Head of caudate nucleus (tissue), 42 donors: ENCODE measurements at regions not wholly inside any gene's neighbourhood (a gene's known extent, or its start where the extent isn't known, plus 50 kb on each side); places are given as distances from the start of the nearest gene placed in this dataset.
A peak's percentile ranks its signal among the peaks of the same experiment; 100 is the strongest.
"Not testable (repeated sequence)": the region's sequence is repeated elsewhere in the genome, so short reads cannot be mapped to it uniquely, and the experiment has no call there.

Source experiments
- DNase-seq, 42 donors: peaks; one replicate each; pipeline versions ENCODE4 v3.0.0 to v3.0.0-alpha.2; 2020 to 2021; ENCODE audit warnings: mixed read lengths in 7 of 42
- intact Hi-C: fragments of 100-400 bp; cut with DNase I; formaldehyde crosslinking; loops from one replicate; pipeline ENCODE4 v1.15.0; 2022

DNA sequence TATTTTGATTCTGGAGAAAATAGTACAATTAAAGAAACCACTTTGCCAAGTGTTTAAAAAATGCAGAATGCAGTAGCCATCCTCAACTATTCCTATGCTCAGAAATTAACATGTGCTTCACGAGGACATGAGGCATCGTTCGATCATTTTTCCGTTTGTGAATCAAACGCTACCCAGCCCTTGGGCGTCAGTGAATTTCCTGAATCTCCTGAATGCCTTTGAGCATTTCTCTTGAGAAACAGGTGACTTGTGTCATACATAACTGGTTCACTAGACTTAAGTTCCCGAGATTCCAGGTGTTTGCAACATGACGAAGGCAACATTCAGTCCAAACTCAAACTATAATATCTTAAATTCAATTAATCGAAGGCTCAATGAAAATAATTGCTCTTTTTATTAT is 110.0 kb upstream of the ALKAL2 start:
- DNase-seq, result no peak
- intact Hi-C loops, result no loop called here

- intact Hi-C loops, result no loop called here
These were observed 109.6 kb upstream of the ALKAL2 start for GRCh38 chr2:397521-397920.

DNA sequence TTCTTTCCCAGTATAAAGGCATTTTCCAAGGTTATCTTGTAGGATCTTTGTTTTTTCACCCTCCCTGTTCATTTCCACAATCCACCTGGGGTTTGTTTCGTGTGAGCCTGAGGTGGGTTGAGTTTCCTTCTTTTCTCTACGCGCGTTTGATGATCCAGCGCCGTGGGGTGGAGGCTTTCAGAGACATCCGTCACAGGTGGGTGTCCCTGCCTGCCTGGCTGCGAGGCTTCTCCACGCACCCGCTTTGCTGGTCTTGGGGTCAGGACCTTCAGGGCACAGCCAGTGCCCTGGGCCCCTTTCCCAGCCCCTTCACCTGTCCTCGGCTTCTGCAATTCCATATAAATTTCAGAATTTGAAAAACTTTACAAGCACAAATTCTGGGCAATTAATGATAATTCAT is 109.0 kb upstream of the ALKAL2 start:
- intact Hi-C loops, result no loop called here
- no peak for DNase-seq

More at GRCh38 chr2:397521-397920, 109.6 kb upstream of the ALKAL2 start:
- no peak for DNase-seq

- intact Hi-C loops, result no loop called here
- no peak for DNase-seq
These were observed 108.0 kb upstream of the ALKAL2 start for GRCh38 chr2:395886-396285.

DNA sequence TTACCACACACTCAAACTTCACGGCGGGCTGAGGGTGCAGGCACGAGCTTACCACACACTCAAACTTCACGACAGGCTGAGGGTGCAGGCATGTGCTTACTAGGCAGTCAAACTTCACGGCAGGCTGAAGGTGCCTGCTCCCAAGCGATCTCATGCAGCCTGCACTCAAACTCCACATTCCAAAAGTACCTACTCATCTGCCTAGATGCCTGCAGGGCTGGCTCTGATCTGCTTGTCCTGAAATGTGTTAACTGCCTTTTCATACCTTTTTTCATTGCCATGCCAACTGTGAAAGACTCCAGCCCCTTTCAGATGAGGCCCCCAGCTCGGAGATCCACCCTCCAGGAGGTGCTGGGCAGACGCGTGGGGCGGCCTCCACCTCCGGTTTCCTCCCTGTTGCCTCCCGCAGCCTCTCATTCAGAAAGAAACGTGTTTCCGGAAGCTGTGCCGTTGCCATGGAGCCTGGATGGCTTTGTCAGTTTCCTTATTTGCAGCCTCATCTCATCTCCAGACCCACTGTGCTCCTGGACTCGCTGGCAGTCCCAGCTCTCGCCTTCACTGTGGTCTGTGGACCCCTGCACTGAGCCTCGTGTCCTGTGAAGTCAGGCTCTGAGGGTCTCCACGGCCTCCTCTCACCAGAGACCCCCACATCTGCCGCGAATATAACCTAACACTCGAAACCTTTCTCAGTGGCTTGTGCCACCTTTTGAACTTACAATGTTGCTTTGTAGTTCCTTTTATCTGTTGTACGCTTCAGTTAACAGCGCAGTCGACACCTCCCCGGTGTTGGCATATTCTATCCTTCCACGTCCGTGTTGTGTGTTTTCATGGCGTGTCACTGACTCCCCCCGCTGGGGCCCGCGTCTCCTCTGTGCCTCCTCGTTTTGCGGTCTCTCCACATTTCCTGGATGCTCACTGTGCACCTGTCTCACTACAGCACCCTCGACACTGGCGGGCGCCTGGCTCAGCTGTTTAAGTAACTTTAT is 106.1 kb upstream of the ALKAL2 start:
- peak in 38 of 42 donors; percentile 21 to 84 (median 62) for DNase-seq
- intact Hi-C loops, result no loop called here

DNA sequence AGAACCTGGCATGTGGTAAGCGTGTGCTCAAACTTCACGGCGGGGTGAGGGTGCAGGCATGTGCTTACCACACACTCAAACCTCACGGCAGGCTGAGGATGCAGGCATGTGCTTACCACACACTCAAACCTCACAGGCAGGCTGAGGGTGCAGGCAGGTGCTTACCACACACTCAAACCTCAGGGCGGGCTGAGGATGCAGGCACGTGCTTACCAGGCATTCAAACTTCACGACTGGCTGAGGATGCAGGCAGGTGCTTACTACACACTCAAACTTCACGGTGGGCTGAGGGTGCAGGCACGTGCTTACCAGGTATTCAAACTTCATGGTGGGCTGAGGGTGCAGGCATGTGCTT is 105.0 kb upstream of the ALKAL2 start:
- no peak for DNase-seq
- intact Hi-C loops, result no loop called here

GRCh38 chr2:392181-392925 is 104.5 kb upstream of the ALKAL2 start:
- intact Hi-C loops, result no loop called here
- DNase-seq, result no peak

DNA sequence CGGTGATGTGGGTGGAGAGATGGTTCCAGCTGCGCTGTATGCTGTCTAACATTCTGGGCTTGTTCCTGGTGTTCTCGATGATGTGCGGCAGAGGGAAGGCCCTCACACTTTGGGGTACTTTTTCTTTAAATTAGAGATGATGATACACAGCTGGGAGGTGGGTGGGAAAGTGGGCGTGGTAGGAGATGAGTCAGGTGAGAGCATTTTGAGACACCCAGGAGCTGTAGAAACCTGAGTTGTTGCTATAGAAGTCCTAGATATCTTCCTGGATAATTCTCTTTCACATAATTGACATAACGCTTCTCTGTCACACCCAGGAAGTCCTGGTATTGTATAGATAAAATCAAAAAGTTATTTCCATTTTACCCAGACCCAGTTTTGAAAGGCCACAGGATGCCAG is 103.8 kb upstream of the ALKAL2 start:
- intact Hi-C loops, result no loop called here
- DNase-seq, result peak in 17 of 42 donors; percentile 13 to 69 (median 43)

- DNase-seq, result no peak
- intact Hi-C loops, result no loop called here
These were observed 103.1 kb upstream of the ALKAL2 start for GRCh38 chr2:390959-391358.

DNA sequence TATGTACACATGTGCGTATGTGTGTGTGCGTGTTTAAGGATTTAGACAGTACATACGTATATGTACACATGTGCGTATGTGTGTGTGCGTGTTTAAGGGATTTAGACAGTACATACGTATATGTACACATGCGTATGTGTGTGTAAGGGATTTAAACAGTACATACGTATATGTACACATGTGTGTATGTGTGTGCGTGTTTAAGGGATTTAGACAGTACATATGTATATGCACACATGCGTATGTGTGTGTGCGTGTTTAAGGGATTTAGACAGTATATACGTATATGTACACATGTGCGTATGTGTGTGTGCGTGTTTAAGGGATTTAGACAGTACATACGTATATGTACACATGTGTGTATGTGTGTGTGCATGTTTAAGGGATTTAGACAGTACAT is 102.1 kb upstream of the ALKAL2 start:
- DNase-seq, intact Hi-C loops: not testable (repeated sequence)

GRCh38 chr2:388752-389151 is 100.9 kb upstream of the ALKAL2 start:
- intact Hi-C loops, DNase-seq: not testable (repeated sequence)

DNA sequence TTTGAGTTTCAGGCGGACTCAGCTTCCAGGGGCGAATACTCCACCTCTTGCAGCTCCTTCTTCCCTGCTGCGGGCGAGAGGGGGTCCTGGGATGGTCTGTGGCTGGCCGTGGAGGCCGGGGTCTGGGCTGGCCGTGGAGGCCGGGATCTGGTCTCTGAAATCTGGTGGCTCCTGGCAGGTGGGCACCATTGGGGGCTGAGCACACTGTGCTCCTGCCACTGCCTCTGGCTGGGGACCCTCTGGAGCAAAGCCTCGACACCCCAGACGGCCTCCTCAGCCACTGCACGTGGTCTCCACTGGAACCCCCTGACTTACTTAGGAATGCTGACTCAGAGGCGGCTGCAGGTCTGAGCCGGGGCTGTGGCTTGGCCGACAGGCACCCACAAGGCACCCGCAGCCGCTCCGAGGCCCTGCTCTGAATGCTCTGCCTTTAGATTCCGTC is 100.1 kb upstream of the ALKAL2 start:
- DNase-seq, result no peak
- intact Hi-C loops, result no loop called here

DNA sequence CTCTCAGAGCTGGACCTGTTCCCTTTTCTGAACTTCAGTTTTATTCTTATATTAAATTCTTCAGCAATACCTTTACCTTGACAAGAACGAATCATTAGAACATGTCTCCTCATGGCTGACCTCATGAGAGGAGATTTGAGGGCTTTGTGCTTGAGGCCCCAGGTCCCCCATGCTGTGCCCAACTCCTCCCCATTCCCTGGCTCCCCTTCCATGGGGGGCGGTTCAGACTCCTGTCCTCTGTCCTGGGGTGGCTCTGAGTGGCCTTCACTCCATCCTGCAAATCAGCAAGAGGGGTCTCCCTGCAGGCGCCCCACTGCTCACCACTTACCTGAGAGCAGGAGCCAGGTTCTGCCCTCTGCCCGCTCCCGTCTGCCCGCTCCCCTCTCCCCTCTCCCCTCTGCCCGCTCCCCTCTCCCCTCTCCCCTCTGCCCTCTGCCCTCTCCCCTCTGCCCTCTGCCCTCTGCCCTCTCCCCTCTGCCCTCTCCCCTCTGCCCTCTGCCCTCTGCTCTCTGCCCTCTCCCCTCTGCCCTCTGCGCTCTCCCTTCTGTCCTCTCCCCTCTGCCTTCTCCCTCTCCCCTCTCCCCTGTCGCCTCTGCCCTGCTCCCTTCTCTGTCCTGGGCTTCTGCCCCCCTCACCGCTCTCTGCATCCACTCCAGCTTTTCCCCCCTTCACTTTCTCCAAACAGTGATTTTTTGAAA is 98.7 kb upstream of the ALKAL2 start:
- intact Hi-C loops, result no loop called here
- no peak for DNase-seq

DNA sequence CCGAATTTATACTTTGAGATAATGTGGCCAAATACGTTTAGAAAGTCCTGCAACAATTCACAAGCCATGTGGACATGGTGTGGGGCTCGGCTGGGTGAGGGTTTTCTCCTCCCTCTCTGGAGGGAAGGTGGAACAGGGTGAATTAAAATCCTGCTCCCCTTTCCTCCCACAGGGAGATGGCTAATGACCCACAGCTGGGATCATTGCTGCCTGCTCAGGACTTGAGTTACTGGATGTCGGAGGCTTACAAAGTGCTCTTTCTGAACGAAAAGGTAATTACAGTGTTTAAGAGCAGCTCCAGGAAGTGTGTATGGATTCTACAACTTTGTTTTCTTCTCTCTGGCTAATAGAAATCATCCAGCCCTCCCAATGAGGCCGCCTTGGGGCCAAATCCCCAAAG is 97.9 kb upstream of the ALKAL2 start:
- intact Hi-C loops, result no loop called here
- no peak for DNase-seq

- DNase-seq, result no peak
- intact Hi-C loops, result no loop called here
These were observed 97.2 kb upstream of the ALKAL2 start for GRCh38 chr2:385061-385460.

GRCh38 chr2:383888-384287 is 96.0 kb upstream of the ALKAL2 start:
- intact Hi-C loops, result no loop called here
- no peak for DNase-seq

GRCh38 chr2:383178-383577 is 95.3 kb upstream of the ALKAL2 start:
- intact Hi-C loops, result no loop called here
- DNase-seq, result peak in 41 of 42 donors; percentile 28 to 85 (median 67)

DNA sequence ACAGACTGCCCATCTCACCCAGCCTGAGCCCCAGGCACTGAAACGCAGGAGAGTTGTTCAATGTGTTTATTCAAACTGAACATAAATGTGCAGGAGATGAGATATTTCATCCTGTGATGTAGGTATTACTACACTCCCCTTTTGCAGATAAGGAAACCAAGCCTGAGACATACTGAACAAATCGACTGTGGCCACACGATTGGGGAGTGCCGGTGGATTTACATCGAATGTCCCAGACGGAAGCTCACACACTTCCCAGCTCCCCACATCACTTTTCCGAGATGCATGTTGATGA is 94.8 kb upstream of the ALKAL2 start:
- intact Hi-C loops, result no loop called here
- DNase-seq, result no peak

DNA sequence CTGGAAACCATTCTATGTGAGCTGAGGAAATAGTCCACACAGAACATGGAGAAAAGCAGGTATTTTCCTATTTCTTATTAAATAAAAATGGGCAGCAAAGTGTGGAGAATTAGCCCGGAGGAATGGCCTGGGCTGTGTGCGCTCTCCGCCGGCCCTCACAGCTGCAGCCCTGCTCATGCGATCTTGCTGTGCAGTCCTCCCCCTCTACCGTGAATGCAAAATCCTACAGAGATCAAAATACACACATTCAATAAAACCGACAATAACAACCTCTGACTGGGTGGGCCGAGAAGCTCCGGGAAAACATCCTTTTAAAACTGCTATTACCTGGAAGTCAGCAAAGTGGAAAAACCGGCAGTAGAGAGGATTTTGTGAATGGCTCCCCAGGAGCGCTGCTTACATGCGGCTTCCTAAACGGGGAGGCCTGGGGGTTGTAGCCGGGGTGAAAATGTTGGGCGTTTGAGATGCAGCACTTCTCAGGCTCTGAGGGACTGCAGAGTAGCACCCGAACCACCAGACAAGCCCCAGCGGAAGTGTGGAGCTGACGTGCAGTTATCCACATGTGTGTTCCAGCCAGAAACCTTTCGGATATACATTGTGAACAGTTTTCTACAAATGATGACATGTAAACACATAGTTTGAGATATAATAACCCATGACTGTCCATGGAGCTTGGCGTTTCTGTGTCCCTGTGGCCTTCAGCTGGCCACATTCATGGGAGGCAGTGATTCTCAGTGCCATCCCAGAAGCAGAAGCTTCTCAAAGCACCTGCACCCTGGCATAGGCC is 94.2 kb upstream of the ALKAL2 start:
- intact Hi-C loops, result no loop called here
- no peak for DNase-seq
